H1 (cell line): ENCODE measurements at regions not wholly inside any gene's neighbourhood (a gene's known extent, or its start where the extent isn't known, plus 50 kb on each side); places are given as distances from the start of the nearest gene placed in this dataset.

Experiments used
- CTCF ChIA-PET: fragments of 300-600 bp; sonication (Branson Sonifier 250); formaldehyde crosslinking; loops from one replicate; lab custom pipeline; 2021; ENCODE audit not compliant: partially characterized antibody; lab: Charles Lee
- POLR2A ChIA-PET: fragments of 300-600 bp; sonication (Branson Sonifier 250); formaldehyde crosslinking; loops from one replicate; lab custom pipeline; 2021; ENCODE audit warnings: inconsistent platforms; ENCODE audit not compliant: partially characterized antibody; lab: Charles Lee
- DNase-seq, 2 experiments: peaks; one replicate each; pipeline versions ENCODE4 v3.0.0 to v3.0.0-alpha.2; 2010 to 2022; ENCODE audit warnings: low spot score in 2 of 2, low read depth in 1 of 2, mixed read lengths in 1 of 2
- FAIRE-seq: peaks from 2 replicates; lab custom pipeline; 2011; peaks lifted over from hg19 to GRCh38; lab: Jason Lieb, UNC
- H2AFZ ChIP-seq: 2 replicates; pipeline ENCODE4 v1.8.1; 2012; ENCODE audit warnings: low read length, inconsistent platforms
- H2AK5ac ChIP-seq: 2 replicates; pipeline ENCODE4 v1.6.1; 2013; ENCODE audit warnings: low read depth, low read length
- H2BK120ac ChIP-seq: replicated peaks from 2 replicates; pipeline ENCODE3; 2013; ENCODE audit warnings: low read depth, low read length, inconsistent platforms
- H2BK12ac ChIP-seq: 2 replicates; pipeline ENCODE4 v1.6.1; 2013; ENCODE audit warnings: low read depth, low read length
- H2BK15ac ChIP-seq: 2 replicates; pipeline ENCODE4 v1.6.1; 2013; ENCODE audit warnings: low read length
- H2BK20ac ChIP-seq: 2 replicates; pipeline ENCODE4 v1.6.1; 2013; ENCODE audit warnings: low read length
- H2BK5ac ChIP-seq: 2 replicates; pipeline ENCODE4 v1.6.1; 2013; ENCODE audit warnings: low read depth, low read length
- H3K14ac ChIP-seq: 2 replicates; pipeline ENCODE4 v1.6.1; 2013; ENCODE audit warnings: inconsistent platforms; ENCODE audit not compliant: insufficient read length
- H3K18ac ChIP-seq: 2 replicates; pipeline ENCODE4 v1.6.1; 2013; ENCODE audit warnings: low read length; ENCODE audit errors: extremely low read depth
- H3K23ac ChIP-seq: 2 replicates; pipeline ENCODE4 v1.6.1; 2013; ENCODE audit warnings: inconsistent platforms; ENCODE audit not compliant: insufficient read length
- H3K23me2 ChIP-seq: 2 replicates; pipeline ENCODE4 v1.6.1; 2013; ENCODE audit warnings: low read depth, low read length
- H3K27ac ChIP-seq: 2 replicates; pipeline ENCODE4 v1.6.1; 2011; ENCODE audit warnings: low read depth, low read length, inconsistent platforms
- H3K27me3 ChIP-seq, 4 experiments: replicated peaks in 1 of 4; 1 replicate in 1 of 4; 2 replicates in 3 of 4; pipeline versions ENCODE4 v1.6.1 to v1.8.1; 2011 to 2013; ENCODE audit warnings: low read length in 3 of 4, mild to moderate bottlenecking in 3 of 4, inconsistent platforms in 2 of 4, mixed read lengths in 2 of 4, moderate library complexity in 1 of 4; ENCODE audit not compliant: control insufficient read depth in 3 of 4, insufficient read depth in 3 of 4; ENCODE audit errors: extremely low read depth in 1 of 4
- H3K36me3 ChIP-seq, 4 experiments: 2 replicates each; pipeline versions ENCODE4 v1.6.1 to v1.8.1; 2011 to 2013; ENCODE audit warnings: mild to moderate bottlenecking in 4 of 4, low read length in 3 of 4, moderate library complexity in 2 of 4, control low read depth in 1 of 4, inconsistent platforms in 1 of 4; ENCODE audit not compliant: insufficient read depth in 4 of 4, control insufficient read depth in 2 of 4
- H3K4ac ChIP-seq: replicated peaks from 2 replicates; pipeline ENCODE3; 2013; ENCODE audit warnings: low read length, low read depth, mixed read lengths, inconsistent platforms; ENCODE audit not compliant: insufficient read length
- H3K4me1 ChIP-seq, 4 experiments: replicated peaks in 1 of 4; 1 replicate in 1 of 4; 2 replicates in 3 of 4; pipeline versions ENCODE4 v1.6.1 to v1.8.1; 2011 to 2013; ENCODE audit warnings: low read length in 3 of 4, inconsistent platforms in 2 of 4, mixed read lengths in 1 of 4; ENCODE audit not compliant: insufficient read depth in 4 of 4, control insufficient read depth in 3 of 4
- H3K4me2 ChIP-seq, 2 experiments: 2 replicates each; pipeline versions ENCODE4 v1.6.1 to v1.8.1; 2011 to 2013; ENCODE audit warnings: low read depth in 2 of 2, low read length in 2 of 2, control low read depth in 1 of 2, inconsistent platforms in 1 of 2, mild to moderate bottlenecking in 1 of 2; ENCODE audit not compliant: insufficient read depth in 1 of 2
- H3K4me3 ChIP-seq, 4 experiments: fragments of 200-600, 300-600 bp in 1 of 4; sonication (generic), shearing (Covaris generic), sonication (Bioruptor Twin) in 1 of 4; 2 replicates each; pipeline versions ENCODE4 v1.5.1 to v1.8.1; 2011 to 2016; ENCODE audit warnings: low read length in 4 of 4, low read depth in 3 of 4, control low read depth in 2 of 4, inconsistent platforms in 2 of 4, mild to moderate bottlenecking in 2 of 4, mixed read lengths in 1 of 4, moderate library complexity in 1 of 4; ENCODE audit not compliant: insufficient read depth in 2 of 4; ENCODE audit errors: extremely low read depth in 1 of 4
- H3K56ac ChIP-seq: replicated peaks from 2 replicates; pipeline ENCODE3; 2013; ENCODE audit warnings: low read depth, mild to moderate bottlenecking, mixed read lengths, low read length, inconsistent platforms; ENCODE audit not compliant: insufficient read length
- H3K79me1 ChIP-seq: 2 replicates; pipeline ENCODE4 v1.6.1; 2013; ENCODE audit warnings: low read depth, low read length, control low read depth
- H3K79me2 ChIP-seq, 2 experiments: 2 replicates each; pipeline versions ENCODE4 v1.6.1 to v1.8.1; 2012 to 2013; ENCODE audit warnings: low read length in 2 of 2, mild to moderate bottlenecking in 2 of 2, inconsistent platforms in 1 of 2; ENCODE audit not compliant: insufficient read depth in 2 of 2, control insufficient read depth in 1 of 2
- H3K9ac ChIP-seq, 4 experiments: replicated peaks in 1 of 4; 1 replicate in 1 of 4; 2 replicates in 3 of 4; pipeline versions ENCODE4 v1.6.1 to v1.8.1; 2011 to 2013; ENCODE audit warnings: low read depth in 3 of 4, low read length in 3 of 4, control low read depth in 2 of 4, mild to moderate bottlenecking in 2 of 4, moderate library complexity in 2 of 4, inconsistent platforms in 1 of 4; ENCODE audit errors: extremely low read depth in 1 of 4
- H3K9me3 ChIP-seq, 2 experiments: 2 replicates each; pipeline versions ENCODE4 v1.6.1 to v1.8.1; 2012 to 2013; ENCODE audit warnings: mild to moderate bottlenecking in 2 of 2, moderate library complexity in 2 of 2, control low read depth in 1 of 2, inconsistent platforms in 1 of 2, low read depth in 1 of 2, low read length in 1 of 2, mixed read lengths in 1 of 2; ENCODE audit not compliant: insufficient read depth in 2 of 2
- H4K20me1 ChIP-seq, 2 experiments: replicated peaks in 1 of 2; 2 replicates each; pipeline versions ENCODE3 to v1.8.1; 2011 to 2013; ENCODE audit warnings: inconsistent platforms in 2 of 2, low read length in 2 of 2, mild to moderate bottlenecking in 1 of 2; ENCODE audit not compliant: insufficient read depth in 2 of 2, control insufficient read depth in 1 of 2
- H4K5ac ChIP-seq: 2 replicates; pipeline ENCODE4 v1.6.1; 2013; ENCODE audit warnings: low read length, low read depth, mixed read lengths, inconsistent platforms; ENCODE audit not compliant: insufficient read length
- H4K8ac ChIP-seq: 2 replicates; pipeline ENCODE4 v1.8.0; 2013; ENCODE audit warnings: mild to moderate bottlenecking, moderate library complexity, low read length, inconsistent platforms; ENCODE audit not compliant: insufficient read depth; ENCODE audit errors: extremely low read depth
- H4K91ac ChIP-seq: replicated peaks from 2 replicates; pipeline ENCODE3; 2013; ENCODE audit warnings: low read length, mixed read lengths, inconsistent platforms; ENCODE audit not compliant: insufficient read length
- BRCA1 ChIP-seq: IDR thresholded peaks from 2 replicates; pipeline ENCODE4 v1.6.1; 2012; ENCODE audit warnings: low read depth, low read length, improper control_type of control experiment
- CEBPB ChIP-seq: IDR thresholded peaks from 2 replicates; pipeline ENCODE4 v1.6.1; 2012; ENCODE audit warnings: low read depth, low read length
- CREB1 ChIP-seq: IDR thresholded peaks from 2 replicates; pipeline ENCODE4 v1.6.1; 2012; ENCODE audit warnings: inconsistent platforms
- CTBP2 ChIP-seq: IDR thresholded peaks from 2 replicates; pipeline ENCODE4 v1.7.0; 2011; ENCODE audit warnings: borderline replicate concordance, mild to moderate bottlenecking, moderate library complexity, mixed read lengths, low read length; ENCODE audit not compliant: insufficient read depth, insufficient read length
- GABPA ChIP-seq: IDR thresholded peaks from 2 replicates; pipeline ENCODE4 v1.6.1; 2011; ENCODE audit warnings: mild to moderate bottlenecking, low read length, moderate library complexity, borderline replicate concordance; ENCODE audit not compliant: insufficient read depth
- HDAC6 ChIP-seq: IDR thresholded peaks from one replicate; pipeline ENCODE4 v1.7.1; 2012; ENCODE audit warnings: low read depth, mild to moderate bottlenecking, inconsistent platforms, low read length, moderate library complexity
- JUND ChIP-seq: IDR thresholded peaks from 2 replicates; pipeline ENCODE4 v1.6.1; 2011; ENCODE audit warnings: mild to moderate bottlenecking, improper control_type of control experiment, low read length
- POLR2AphosphoS5 ChIP-seq: IDR thresholded peaks from 2 replicates; pipeline ENCODE4 v1.6.1; 2011; ENCODE audit warnings: low read depth, low read length
- SAP30 ChIP-seq: fragments of 300-600 bp; sonication (generic); IDR thresholded peaks from 2 replicates; pipeline ENCODE4 v1.7.1; 2012; ENCODE audit warnings: low read length, moderate library complexity, mild to moderate bottlenecking, inconsistent platforms; ENCODE audit not compliant: insufficient read depth, insufficient replicate concordance
- SRF ChIP-seq: IDR thresholded peaks from 2 replicates; pipeline ENCODE4 v1.6.1; 2011; ENCODE audit warnings: mild to moderate bottlenecking, low read depth, low read length, moderate library complexity
- SUZ12 ChIP-seq: fragments of 200-600 bp; sonication (generic); IDR thresholded peaks from 2 replicates; pipeline ENCODE4 v1.6.1; 2012; ENCODE audit warnings: mild to moderate bottlenecking, inconsistent platforms, low read length, moderate library complexity, mixed read lengths
- WGBS, 2 experiments: shearing (Covaris generic) in 1 of 2; methylation state at CpG; one replicate each; pipeline versions ENCODE4 v1.1.6 to v1.1.7; 2013 to 2015; ENCODE audit warnings: low lambda C conversion rate in 2 of 2, mixed read lengths in 2 of 2, inconsistent platforms in 1 of 2, low coverage in 1 of 2, missing lambda C conversion rate in 1 of 2; ENCODE audit not compliant: insufficient replicate concordance in 2 of 2, insufficient coverage in 1 of 2, insufficient read length in 1 of 2; ENCODE audit errors: extremely low coverage in 1 of 2, missing lambda C conversion rate in 1 of 2; 5-methylcytosine and 5-hydroxymethylcytosine counted together
- TF ChIP-seq, protein P1 (sequence below), 3 experiments: IDR thresholded peaks; 1 replicate in 2 of 3; 2 replicates in 1 of 3; pipeline versions ENCODE4 v1.5.1 to v1.6.1; 2011; ENCODE audit warnings: low read length in 3 of 3, mild to moderate bottlenecking in 3 of 3, inconsistent platforms in 2 of 3, low read depth in 1 of 3, moderate library complexity in 1 of 3; ENCODE audit not compliant: insufficient read depth in 1 of 3; ENCODE audit errors: control extremely low read depth in 1 of 3

DNA sequence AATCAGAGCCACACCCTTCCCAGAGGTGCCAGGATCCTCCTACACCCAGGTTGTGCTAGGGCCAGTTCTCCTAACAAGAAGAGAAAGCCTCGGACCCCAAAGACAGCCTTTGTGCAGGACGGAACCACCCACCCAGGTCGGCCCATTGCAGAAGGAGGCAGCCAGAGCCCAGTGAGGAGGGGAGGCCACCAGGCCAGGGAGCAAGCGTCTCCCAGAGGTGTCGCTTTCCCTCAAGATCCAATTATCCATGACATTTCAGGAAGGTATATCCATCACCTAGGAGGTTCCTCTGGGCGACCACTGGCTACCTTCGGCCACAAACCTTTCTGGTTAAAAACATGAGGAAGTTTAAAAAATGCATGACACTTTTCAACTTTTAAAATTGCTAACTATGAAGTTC lies 87.4 kb upstream of the THBS2 start:
- no peaks in the 10 kb centered on the region for H3K79me2 ChIP-seq
- H3K36me3 ChIP-seq, result no peaks in the 10 kb centered on the region
- H4K5ac ChIP-seq, result no peak overlapping the region
- POLR2A ChIA-PET, result no interaction called here
- no peaks in the 10 kb centered on the region for H3K27me3 ChIP-seq
- H2AFZ ChIP-seq, result no peak overlapping the region
- H2BK20ac ChIP-seq, result no peak overlapping the region
- no peaks in the 10 kb centered on the region for H3K23me2 ChIP-seq
- WGBS, 2 experiments, result 84% methylated on average over 7 of the region's 7 CpGs; no CpG with 5 or more reads in 1 of the 2 experiments
- H3K18ac ChIP-seq, result no peak overlapping the region
- no peak overlapping the region for H4K8ac ChIP-seq
- no peak for FAIRE-seq
- no peaks in the 10 kb centered on the region; a peak in 1 of 4 replicates for H3K9me3 ChIP-seq
- H3K14ac ChIP-seq, result no peak overlapping the region
- H2BK120ac ChIP-seq, result no peak overlapping the region
- H3K23ac ChIP-seq, result no peak overlapping the region
- H3K4me3 ChIP-seq, result no peak overlapping the region
- H2BK15ac ChIP-seq, result no peak overlapping the region
- no peak overlapping the region for H4K91ac ChIP-seq
- no peak overlapping the region for H3K4ac ChIP-seq
- H3K9ac ChIP-seq, result no peak overlapping the region
- CTCF ChIA-PET, result no interaction called here
- H2BK12ac ChIP-seq, result no peak overlapping the region
- H3K27ac ChIP-seq, result no peak overlapping the region
- no peak overlapping the region for H3K4me2 ChIP-seq
- no peak for DNase-seq
- H3K56ac ChIP-seq, result no peak overlapping the region
- no peak overlapping the region for H2BK5ac ChIP-seq
- no peaks in the 10 kb centered on the region; a peak in 1 of 7 replicates for H3K4me1 ChIP-seq
- no peaks in the 10 kb centered on the region for H3K79me1 ChIP-seq
- TF ChIP-seq CTBP2 (no peak), HDAC6 (no peak), SRF (no peak), SAP30 (no peak), CREB1 (no peak), BRCA1 (no peak), SUZ12 (no peak), JUND (no peak), GABPA (no peak), CEBPB (no peak), POLR2AphosphoS5 (no peak)
- TF ChIP-seq, protein P1, sequence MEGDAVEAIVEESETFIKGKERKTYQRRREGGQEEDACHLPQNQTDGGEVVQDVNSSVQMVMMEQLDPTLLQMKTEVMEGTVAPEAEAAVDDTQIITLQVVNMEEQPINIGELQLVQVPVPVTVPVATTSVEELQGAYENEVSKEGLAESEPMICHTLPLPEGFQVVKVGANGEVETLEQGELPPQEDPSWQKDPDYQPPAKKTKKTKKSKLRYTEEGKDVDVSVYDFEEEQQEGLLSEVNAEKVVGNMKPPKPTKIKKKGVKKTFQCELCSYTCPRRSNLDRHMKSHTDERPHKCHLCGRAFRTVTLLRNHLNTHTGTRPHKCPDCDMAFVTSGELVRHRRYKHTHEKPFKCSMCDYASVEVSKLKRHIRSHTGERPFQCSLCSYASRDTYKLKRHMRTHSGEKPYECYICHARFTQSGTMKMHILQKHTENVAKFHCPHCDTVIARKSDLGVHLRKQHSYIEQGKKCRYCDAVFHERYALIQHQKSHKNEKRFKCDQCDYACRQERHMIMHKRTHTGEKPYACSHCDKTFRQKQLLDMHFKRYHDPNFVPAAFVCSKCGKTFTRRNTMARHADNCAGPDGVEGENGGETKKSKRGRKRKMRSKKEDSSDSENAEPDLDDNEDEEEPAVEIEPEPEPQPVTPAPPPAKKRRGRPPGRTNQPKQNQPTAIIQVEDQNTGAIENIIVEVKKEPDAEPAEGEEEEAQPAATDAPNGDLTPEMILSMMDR (IDR thresholded peaks at IDR 0.05; ENCODE audit: control extremely low read depth in 1 of 3, insufficient read depth in 1 of 3, low read depth in 1 of 3, low read length in 3 of 3), result no peak
- no peaks in the 10 kb centered on the region for H4K20me1 ChIP-seq
- H2AK5ac ChIP-seq, result no peak overlapping the region
